ENCODE measurements at regions not wholly inside any gene's neighbourhood (a gene's known extent, or its start where the extent isn't known, plus 50 kb on each side); places are given as distances from the start of the nearest gene placed in this dataset.

- TF ChIP-seq MAFK (IDR thresholded peaks at IDR 0.05; ENCODE audit: low read length) = no peak
- TF ChIP-seq NR1H2 (CRISPR knock-in tag; IDR thresholded peaks at IDR 0.05) = no peak
- TF ChIP-seq GTF2F1 (IDR thresholded peaks at IDR 0.05; ENCODE audit: low read depth, low read length) = no peak
- no peak for TF ChIP-seq TCF3 (CRISPR knock-in tag; IDR thresholded peaks at IDR 0.05)
- TF ChIP-seq CBX5 (IDR thresholded peaks at IDR 0.05; ENCODE audit: borderline replicate concordance, low read depth) = no peak
- no peak for TF ChIP-seq ATF6 (CRISPR knock-in tag; IDR thresholded peaks at IDR 0.05)
- TF ChIP-seq CREM (IDR thresholded peaks at IDR 0.05; ENCODE audit: low read depth) = no peak
- no peak for TF ChIP-seq EZH2 (IDR thresholded peaks at IDR 0.05; ENCODE audit: borderline replicate concordance, low read depth, low read length)
- TF ChIP-seq SNAPC5 (CRISPR knock-in tag; IDR thresholded peaks at IDR 0.05) = no peak
- no peak for TF ChIP-seq ZZZ3 (IDR thresholded peaks at IDR 0.05)
- TF ChIP-seq BMI1 (IDR thresholded peaks at IDR 0.05; ENCODE audit: low read length) = no peak
- TF ChIP-seq TARDBP (IDR thresholded peaks at IDR 0.05) = no peak
- 0 out of 2 replicates have a peak, but pooled peaks have one; percentile 18 for TF ChIP-seq PKNOX1 (IDR thresholded peaks at IDR 0.05)
- TF ChIP-seq TSC22D4 (tag; IDR thresholded peaks at IDR 0.05) = no peak
- no peak for TF ChIP-seq THAP7 (CRISPR knock-in tag; IDR thresholded peaks at IDR 0.05)
- TF ChIP-seq RBM39 (optimal IDR thresholded peaks at IDR 0.05; ENCODE audit: low read depth, low read length) = no peak
- no peak for TF ChIP-seq TAF9B (IDR thresholded peaks at IDR 0.05; ENCODE audit: partially characterized antibody)
- no peak for TF ChIP-seq SMC3 (conservative IDR thresholded peaks at IDR 0.05; ENCODE audit: insufficient read depth, low read depth, low read length)
- TF ChIP-seq ZNF707 (CRISPR knock-in tag; conservative IDR thresholded peaks at IDR 0.05) = no peak
- TF ChIP-seq GMEB1 (CRISPR knock-in tag; IDR thresholded peaks at IDR 0.05) = no peak
- TF ChIP-seq ELF1 (tag; IDR thresholded peaks at IDR 0.05) = peak; percentile 69
- TF ChIP-seq MAX (CRISPR knock-in tag; IDR thresholded peaks at IDR 0.05) = no peak
- TF ChIP-seq SOX6 (IDR thresholded peaks at IDR 0.05) = peak; percentile 27; the same call in 1 of the 2 replicates
- TF ChIP-seq ZNF717 (CRISPR knock-in tag; IDR thresholded peaks at IDR 0.05) = no peak
- peak; percentile 45 for TF ChIP-seq CBFA2T2 (conservative IDR thresholded peaks at IDR 0.05)
- TF ChIP-seq NR2C1 (IDR thresholded peaks at IDR 0.05) = no peak
- TF ChIP-seq NR2C1 (tag; IDR thresholded peaks at IDR 0.05) = peak; percentile 49; the same call in 1 of the 2 replicates
- TF ChIP-seq WHSC1 (IDR thresholded peaks at IDR 0.05; ENCODE audit: low read length) = no peak
These were observed 80.6 kb upstream of the ZNF366 start (continued) for GRCh38 chr5:72587661-72588308.
